Activated CD4-positive, alpha-beta T cell treated with anti-CD3 and anti-CD28 coated beads, Interleukin-2, amount 50 U/mL, for 24 hours (primary cell): ENCODE measurements at regions not wholly inside any gene's neighbourhood (a gene's known extent, or its start where the extent isn't known, plus 50 kb on each side); places are given as distances from the start of the nearest gene placed in this dataset.

Experiments
- DNase-seq, 2 donors: peaks; one replicate each; pipeline ENCODE4 v3.0.0-alpha.2; 2020; ENCODE audit warnings: low read depth in 1 of 2, low spot score in 1 of 2

GRCh38 chr7:17166824-17167379, 131.6 kb upstream of the AHR start:
- peak in 1 of 2 donors; percentile 22 for DNase-seq

- no peak for DNase-seq
Measured at GRCh38 chr7:17168416-17168815, 130.0 kb upstream of the AHR start.

- DNase-seq = no peak
Measured at GRCh38 chr7:17171427-17171826, 127.0 kb upstream of the AHR start.

- no peak for DNase-seq
Measured at GRCh38 chr7:17176371-17177032, 122.0 kb upstream of the AHR start.

GRCh38 chr7:17178545-17178944, 119.9 kb upstream of the AHR start:
- DNase-seq = no peak

GRCh38 chr7:17181482-17181881, 117.0 kb upstream of the AHR start:
- no peak for DNase-seq

- DNase-seq = no peak
Measured at GRCh38 chr7:17183630-17184328, 114.7 kb upstream of the AHR start.

GRCh38 chr7:17184805-17185689, 113.4 kb upstream of the AHR start:
- no peak for DNase-seq

GRCh38 chr7:17185690-17186070, 112.8 kb upstream of the AHR start:
- DNase-seq = no peak

- DNase-seq = no peak
Measured at GRCh38 chr7:17186745-17187530, 111.5 kb upstream of the AHR start.

GRCh38 chr7:17194656-17195055, 103.8 kb upstream of the AHR start:
- no peak for DNase-seq

- no peak for DNase-seq
Measured at GRCh38 chr7:17195576-17195975, 102.9 kb upstream of the AHR start.

GRCh38 chr7:17205910-17206309, 92.5 kb upstream of the AHR start:
- no peak for DNase-seq

GRCh38 chr7:17206349-17206905, 92.0 kb upstream of the AHR start:
- DNase-seq = no peak

GRCh38 chr7:17207220-17207619, 91.2 kb upstream of the AHR start:
- no peak for DNase-seq

GRCh38 chr7:17209101-17209500, 89.4 kb upstream of the AHR start:
- DNase-seq = no peak

GRCh38 chr7:17211307-17211836, 87.1 kb upstream of the AHR start:
- no peak for DNase-seq

GRCh38 chr7:17212188-17212587, 86.3 kb upstream of the AHR start:
- no peak for DNase-seq

- no peak for DNase-seq
Measured at GRCh38 chr7:17227766-17228490, 70.5 kb upstream of the AHR start.

- DNase-seq = no peak
Measured at GRCh38 chr7:17229228-17229627, 69.2 kb upstream of the AHR start.
